Endometrium (tissue), 2 donors: ENCODE measurements at regions not wholly inside any gene's neighbourhood (a gene's known extent, or its start where the extent isn't known, plus 50 kb on each side); places are given as distances from the start of the nearest gene placed in this dataset.

Experiments
- FAIRE-seq: peaks from 2 replicates; lab custom pipeline; 2012; peaks lifted over from hg19 to GRCh38; lab: Jason Lieb, UNC
- donor health status: control.
- donor health status: control.

DNA sequence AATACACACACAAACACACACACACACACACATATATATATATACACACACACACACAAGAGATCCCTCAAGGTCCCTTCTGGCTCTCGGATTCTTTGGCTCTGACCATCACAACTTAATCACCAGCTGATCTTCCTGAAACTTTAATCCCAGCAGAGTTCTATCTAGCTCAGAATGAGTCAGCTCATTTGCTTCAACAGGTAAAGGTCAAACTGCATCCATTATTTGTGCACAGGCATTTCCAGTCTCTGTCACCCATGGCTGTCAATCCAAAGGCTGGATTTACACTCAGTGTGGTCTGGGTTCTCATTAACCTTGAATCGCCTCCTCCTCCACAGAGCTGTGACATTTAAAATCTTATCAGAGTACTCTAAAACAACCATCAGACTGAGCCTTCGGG is 113.3 kb upstream of the TMPO start:
- no peak for FAIRE-seq

- FAIRE-seq, result no peak
Measured at GRCh38 chr12:98402671-98403070, 112.7 kb upstream of the TMPO start.

DNA sequence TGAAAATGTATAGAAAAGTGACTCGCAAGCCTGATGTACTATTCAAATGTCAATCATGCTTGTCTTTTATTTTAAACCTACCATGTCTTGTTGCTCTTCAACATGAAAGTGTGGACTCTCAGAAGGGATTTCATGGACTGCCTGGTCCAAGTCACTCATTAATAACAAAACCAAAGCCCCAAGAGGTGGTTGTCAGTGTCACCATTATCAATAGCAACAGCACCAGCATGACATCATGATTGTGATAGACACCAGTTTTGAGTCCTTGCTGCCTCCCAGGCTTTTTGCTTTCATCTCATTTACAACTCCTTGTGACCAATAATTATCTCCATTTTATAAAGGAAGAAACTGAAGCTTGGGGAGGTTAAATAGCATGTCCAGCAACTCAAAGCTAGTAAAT is 112.0 kb upstream of the TMPO start:
- no peak for FAIRE-seq

DNA sequence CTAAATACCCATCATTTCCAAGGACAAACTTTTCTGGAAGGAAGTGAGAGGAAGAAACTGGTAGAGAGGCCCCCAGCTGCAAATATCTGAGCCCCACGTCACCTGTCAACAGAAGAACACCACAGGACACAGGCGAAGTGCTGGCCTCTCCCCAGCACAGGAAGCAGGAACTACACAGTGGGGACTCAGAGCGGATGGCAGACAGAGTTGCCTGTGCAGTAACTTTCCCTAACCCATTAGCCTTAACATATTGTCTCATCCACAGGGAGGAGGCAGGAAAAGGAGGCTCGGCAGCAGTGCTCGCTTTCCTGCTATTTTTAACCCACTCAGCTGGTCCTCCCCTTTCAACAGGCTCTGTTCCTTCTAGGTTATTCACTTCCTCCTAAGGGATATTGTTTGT is 111.5 kb upstream of the TMPO start:
- FAIRE-seq, result no peak

DNA sequence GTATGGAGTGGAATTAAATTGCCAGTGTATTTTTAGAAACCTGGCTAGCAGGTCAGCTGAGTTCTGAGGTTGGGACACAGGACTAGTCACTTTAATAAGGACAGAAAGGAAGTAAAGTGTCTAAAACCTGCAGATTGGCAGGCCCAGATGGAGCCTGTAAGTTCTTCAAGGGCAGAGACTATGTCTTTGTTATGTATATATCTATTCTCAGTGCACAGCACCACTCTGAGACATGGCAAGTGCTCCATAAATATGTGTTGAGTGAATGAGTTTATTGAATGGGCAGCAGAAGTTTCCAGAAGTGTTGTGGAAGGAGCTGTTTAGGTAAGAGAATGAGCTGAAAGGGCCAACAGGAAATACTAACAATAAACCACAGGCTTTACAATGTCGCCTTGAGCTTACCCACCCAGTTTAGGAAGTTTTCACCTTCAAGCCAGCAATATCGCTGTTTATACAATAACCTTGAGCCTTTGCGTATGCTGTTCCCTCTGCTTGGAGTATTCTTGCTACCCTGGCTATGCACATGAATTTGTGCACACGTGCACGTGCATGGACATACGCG is 109.5 kb upstream of the TMPO start:
- FAIRE-seq, result no peak

- FAIRE-seq, result no peak
Measured at GRCh38 chr12:98406378-98406777, 109.0 kb upstream of the TMPO start.

- FAIRE-seq, result no peak
Measured at GRCh38 chr12:98408681-98409080, 106.7 kb upstream of the TMPO start.

DNA sequence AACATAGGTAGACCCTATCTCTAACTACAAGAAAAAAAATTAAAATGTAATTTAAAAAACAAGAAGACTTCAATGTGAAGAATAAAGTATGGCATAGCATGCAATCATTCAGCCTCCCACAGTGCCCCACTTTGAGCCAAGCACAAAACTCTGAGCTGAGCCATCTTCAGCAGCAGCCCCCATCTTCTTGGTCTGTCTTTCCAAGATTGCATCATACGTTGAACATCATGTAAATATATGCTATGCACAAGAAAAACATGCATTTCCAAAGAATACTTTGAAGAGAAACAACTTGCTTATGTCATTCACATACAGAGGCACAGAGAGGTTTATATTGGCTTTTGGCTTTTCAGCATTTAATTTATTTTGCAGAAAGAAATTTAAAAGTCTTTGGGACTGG is 105.8 kb upstream of the TMPO start:
- FAIRE-seq, result no peak

- FAIRE-seq, result no peak
Measured at GRCh38 chr12:98410356-98410755, 105.0 kb upstream of the TMPO start.

DNA sequence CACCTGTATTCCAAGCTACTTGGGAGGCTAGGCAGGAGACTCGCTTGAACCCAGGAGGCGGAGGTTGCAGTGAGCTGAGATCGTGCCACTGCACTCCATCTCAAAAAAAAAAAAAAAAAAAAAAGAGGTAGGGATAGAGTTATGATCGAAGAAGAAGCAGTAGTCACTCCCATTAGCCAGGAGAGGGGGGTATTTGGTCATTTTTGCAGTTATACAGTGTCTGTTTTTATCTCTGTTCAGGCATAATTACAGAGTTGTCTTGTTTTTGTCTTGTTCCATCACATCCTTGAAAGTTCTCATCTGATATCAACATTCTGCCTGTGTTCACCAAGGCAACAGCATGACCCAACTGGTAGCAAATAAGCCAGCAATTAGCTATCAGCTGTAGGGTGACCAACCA is 98.5 kb upstream of the TMPO start:
- FAIRE-seq, result no peak

- FAIRE-seq, result no peak
Measured at GRCh38 chr12:98417266-98417665, 98.1 kb upstream of the TMPO start.

- FAIRE-seq, result no peak
Measured at GRCh38 chr12:98418357-98419075, 96.9 kb upstream of the TMPO start.

GRCh38 chr12:98419081-98419794 is 96.2 kb upstream of the TMPO start:
- no peak for FAIRE-seq

DNA sequence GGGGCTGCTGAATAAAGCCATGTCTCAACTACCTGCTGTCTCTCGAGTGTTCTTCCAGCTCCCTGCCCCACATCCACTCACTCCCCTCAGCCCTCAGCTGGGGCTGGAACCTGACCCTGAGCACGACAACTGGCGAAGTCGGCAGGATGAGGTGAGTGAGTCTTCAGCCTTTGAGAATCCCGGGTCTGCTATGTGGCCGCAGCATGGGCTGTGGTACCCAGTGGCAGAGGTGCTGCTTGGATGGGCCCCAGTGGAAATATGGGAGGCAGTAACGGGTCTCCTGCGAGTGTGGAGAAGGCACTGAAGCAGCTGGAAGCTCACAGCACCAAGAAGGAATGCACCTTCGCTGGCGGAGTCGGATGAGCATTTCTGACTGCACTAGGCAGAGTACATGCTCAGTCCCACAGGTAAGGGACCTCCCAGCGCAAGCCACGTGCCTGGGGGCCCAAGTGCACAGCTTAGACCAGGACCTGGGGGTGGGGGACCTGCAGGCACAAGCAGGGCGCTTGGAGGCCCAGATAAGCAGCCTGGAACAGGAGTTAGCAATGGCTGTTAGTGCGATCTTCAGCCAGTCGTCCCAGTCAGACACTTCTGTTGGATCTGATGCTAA is 95.5 kb upstream of the TMPO start:
- FAIRE-seq, result no peak

DNA sequence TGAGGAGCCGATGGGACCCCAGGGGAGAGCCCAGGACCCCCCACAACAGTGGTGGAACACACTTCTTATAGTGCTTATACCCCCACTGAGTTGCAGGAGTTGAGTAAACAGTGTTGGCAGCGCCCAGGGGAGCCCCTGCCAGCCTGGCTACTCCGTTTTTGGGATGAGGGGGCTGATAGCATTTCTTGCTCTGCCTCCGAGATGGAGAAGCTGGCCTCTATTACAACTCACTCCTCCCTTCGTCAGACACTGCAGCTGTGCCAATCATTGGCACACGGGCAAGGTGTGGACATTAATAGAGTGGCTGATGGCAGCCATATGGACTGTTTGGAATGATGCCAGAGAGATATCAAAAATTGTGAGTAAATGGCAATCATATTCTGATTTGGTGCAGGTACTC is 94.9 kb upstream of the TMPO start:
- no peak for FAIRE-seq

- no peak for FAIRE-seq
Measured at GRCh38 chr12:98421316-98421715, 94.1 kb upstream of the TMPO start.

- no peak for FAIRE-seq
Measured at GRCh38 chr12:98422359-98422758, 93.0 kb upstream of the TMPO start.

DNA sequence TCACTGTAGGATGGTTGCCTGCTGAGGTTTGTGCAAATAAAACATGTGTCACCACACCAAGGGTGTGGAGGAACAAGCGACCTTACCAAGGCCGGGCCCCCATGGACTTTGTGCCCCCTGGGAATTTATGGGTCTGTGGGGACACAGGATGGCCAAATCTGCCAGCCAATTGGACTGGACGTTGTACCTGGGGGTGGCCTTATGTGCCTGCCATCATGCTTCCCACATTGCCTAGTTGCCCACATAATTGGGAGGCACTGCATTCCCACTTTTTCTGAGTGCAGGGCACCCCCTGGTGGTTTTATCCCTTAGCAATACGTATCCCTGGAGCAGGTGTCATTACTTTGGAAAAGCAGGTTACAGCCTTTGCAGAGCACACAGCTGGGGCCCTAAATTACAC is 92.6 kb upstream of the TMPO start:
- no peak for FAIRE-seq

- FAIRE-seq, result no peak
Measured at GRCh38 chr12:98423963-98424362, 91.4 kb upstream of the TMPO start.

GRCh38 chr12:98424726-98425401 is 90.5 kb upstream of the TMPO start:
- peak; percentile 46 for FAIRE-seq

GRCh38 chr12:98425859-98426258 is 89.5 kb upstream of the TMPO start:
- no peak for FAIRE-seq

DNA sequence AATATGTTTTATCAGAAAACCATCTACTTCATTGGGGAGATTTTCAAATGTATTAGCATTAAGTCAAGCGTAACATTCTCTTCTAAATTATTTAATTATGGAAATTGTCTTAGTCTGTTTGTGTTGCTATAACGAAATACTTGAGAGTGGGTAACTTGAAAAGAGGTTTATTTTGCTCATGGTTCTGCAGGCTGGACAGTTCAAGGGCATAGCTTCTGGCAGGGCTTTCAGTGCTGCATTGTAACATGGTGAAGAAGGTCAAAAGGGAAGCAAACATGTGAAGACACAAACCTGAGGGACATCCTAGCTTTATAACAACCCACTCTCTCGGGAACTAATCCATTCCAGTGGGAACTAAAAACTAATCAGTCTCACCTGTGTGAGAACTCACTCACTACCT is 84.3 kb upstream of the TMPO start:
- FAIRE-seq, result no peak

GRCh38 chr12:98437166-98437565 is 78.2 kb upstream of the TMPO start:
- no peak for FAIRE-seq
